ENCODE measurements at regions not wholly inside any gene's neighbourhood (a gene's known extent, or its start where the extent isn't known, plus 50 kb on each side); places are given as distances from the start of the nearest gene placed in this dataset.

- no peak overlapping the region for H3K27ac ChIP-seq (ENCODE audit: low read depth in 1 of 2, low read length in 2 of 2)
- TF ChIP-seq CTCF (IDR thresholded peaks at IDR 0.05): no peak
- no peak overlapping the region for H3K4me3 ChIP-seq (replicated peaks in 1 of 3; ENCODE audit: low read depth in 2 of 3, low read length in 3 of 3)
- H3K9ac ChIP-seq (ENCODE audit: insufficient read depth, low read length, poor library complexity, severe bottlenecking): no peak overlapping the region
- H3K27me3 Mint-ChIP-seq (ENCODE audit: low read depth in 3 of 3): no peaks in the 10 kb centered on the region
- H3K4me3 Mint-ChIP-seq: no peak overlapping the region
- whole genome bisulfite sequencing (ENCODE audit: insufficient coverage): 100% methylated on average over 1 of the region's 4 CpGs
- no peak overlapping the region for H2AFZ ChIP-seq (ENCODE audit: insufficient read depth, low read depth, low read length, poor library complexity, severe bottlenecking)
- H3K79me2 ChIP-seq (ENCODE audit: insufficient read depth, low read length): no peaks in the 10 kb centered on the region
- H3K9me3 Mint-ChIP-seq: no peaks in the 10 kb centered on the region
- no peaks in the 10 kb centered on the region for H3K27me3 ChIP-seq (ENCODE audit: control insufficient read depth in 2 of 2, insufficient read depth in 2 of 2, low read length in 2 of 2)
- no peak overlapping the region for H3K27ac Mint-ChIP-seq
- intact Hi-C loops (cut with micrococcal nuclease): no loop called here
- H4K20me1 ChIP-seq (ENCODE audit: insufficient read depth, low read length): no peaks in the 10 kb centered on the region
- H3K9me3 ChIP-seq (replicated peaks in 1 of 2; ENCODE audit: control insufficient read depth in 1 of 2, insufficient read depth in 1 of 2, low read length in 2 of 2): no peaks in the 10 kb centered on the region
- no peaks in the 10 kb centered on the region for H3K36me3 ChIP-seq (replicated peaks in 1 of 2; ENCODE audit: control insufficient read depth in 1 of 2, insufficient read depth in 2 of 2, low read length in 2 of 2)
- no peaks in the 10 kb centered on the region for H3K4me1 Mint-ChIP-seq
- H3K4me2 ChIP-seq (replicated peaks; ENCODE audit: extremely low read depth, low read length, poor library complexity, severe bottlenecking): no peak overlapping the region
- H3K36me3 Mint-ChIP-seq: no peaks in the 10 kb centered on the region
- no peaks in the 10 kb centered on the region for H3K4me1 ChIP-seq (ENCODE audit: control insufficient read depth in 1 of 2, insufficient read depth in 2 of 2, low read length in 2 of 2)
- DNase-seq: no peak
Observed at GRCh38 chr3:166211451-166211850, 374.2 kb upstream of the BCHE start.

GRCh38 chr3:166209701-166210100 is 372.5 kb upstream of the BCHE start:
- H4K20me1 ChIP-seq (ENCODE audit: insufficient read depth, low read length): no peaks in the 10 kb centered on the region
- H3K9me3 ChIP-seq (replicated peaks in 1 of 2; ENCODE audit: control insufficient read depth in 1 of 2, insufficient read depth in 1 of 2, low read length in 2 of 2): no peaks in the 10 kb centered on the region
- H3K27me3 Mint-ChIP-seq (ENCODE audit: low read depth in 3 of 3): no peaks in the 10 kb centered on the region
- no peaks in the 10 kb centered on the region for H3K36me3 ChIP-seq (replicated peaks in 1 of 2; ENCODE audit: control insufficient read depth in 1 of 2, insufficient read depth in 2 of 2, low read length in 2 of 2)
- H3K79me2 ChIP-seq (ENCODE audit: insufficient read depth, low read length): no peaks in the 10 kb centered on the region
- H3K27ac Mint-ChIP-seq: no peak overlapping the region
- intact Hi-C loops (cut with micrococcal nuclease): no loop called here
- no peaks in the 10 kb centered on the region for H3K27me3 ChIP-seq (ENCODE audit: control insufficient read depth in 2 of 2, insufficient read depth in 2 of 2, low read length in 2 of 2)
- no peak overlapping the region for H3K4me3 Mint-ChIP-seq
- no peak overlapping the region for H3K4me3 ChIP-seq (replicated peaks in 1 of 3; ENCODE audit: low read depth in 2 of 3, low read length in 3 of 3)
- WGBS (ENCODE audit: insufficient coverage): no CpG with 5 or more reads among the region's 1 CpG
- no peak overlapping the region for H3K27ac ChIP-seq (ENCODE audit: low read depth in 1 of 2, low read length in 2 of 2)
- H3K4me1 ChIP-seq (ENCODE audit: control insufficient read depth in 1 of 2, insufficient read depth in 2 of 2, low read length in 2 of 2): no peaks in the 10 kb centered on the region
- no peak overlapping the region for H3K4me2 ChIP-seq (replicated peaks; ENCODE audit: extremely low read depth, low read length, poor library complexity, severe bottlenecking)
- no peak for TF ChIP-seq CTCF (IDR thresholded peaks at IDR 0.05)
- peaks cover 0 to 3% (median 0%) of the 10 kb centered on the region in 7 donors for H3K9me3 Mint-ChIP-seq
- no peaks in the 10 kb centered on the region for H3K4me1 Mint-ChIP-seq
- no peaks in the 10 kb centered on the region for H3K36me3 Mint-ChIP-seq
- no peak for DNase-seq
- H2AFZ ChIP-seq (ENCODE audit: insufficient read depth, low read depth, low read length, poor library complexity, severe bottlenecking): no peak overlapping the region
- no peak overlapping the region for H3K9ac ChIP-seq (ENCODE audit: insufficient read depth, low read length, poor library complexity, severe bottlenecking)

All from CD14-positive monocyte (primary cell).